Ovary (tissue), 7 donors: ENCODE measurements at regions not wholly inside any gene's neighbourhood (a gene's known extent, or its start where the extent isn't known, plus 50 kb on each side); places are given as distances from the start of the nearest gene placed in this dataset. TPM values are rescaled to one million over a fixed set of nuclear protein-coding genes. Genes with fewer than 3 reads are reported as not detected.

ENCODE experiments used
- DNase-seq, 5 donors: peaks; one replicate each; pipeline ENCODE4 v3.0.0-alpha.2; 2019 to 2020
- H3K27ac ChIP-seq, 2 donors: fragments of 200-600 bp; one replicate each; pipeline versions ENCODE4 v1.5.1 to v1.8.0; 2019 to 2022
- H3K27me3 ChIP-seq: fragments of 200-600 bp; one replicate; pipeline ENCODE4 v1.8.0; 2022
- H3K36me3 ChIP-seq: fragments of 200-600 bp; sonication (generic); one replicate; pipeline ENCODE4 v1.5.1; 2019
- H3K4me1 ChIP-seq: one replicate; pipeline ENCODE4 v1.8.1; 2013; ENCODE audit warnings: mild to moderate bottlenecking, moderate library complexity; ENCODE audit not compliant: insufficient read depth
- H3K4me3 ChIP-seq: fragments of 200-600 bp; sonication (generic); one replicate; pipeline ENCODE4 v1.5.1; 2017
- H3K9me3 ChIP-seq, 2 donors: fragments of 200-600 bp in 1 of 2; sonication (generic) in 1 of 2; one replicate each; pipeline versions ENCODE4 v1.5.1 to v1.8.1; 2013 to 2019; ENCODE audit warnings: mild to moderate bottlenecking in 1 of 2, moderate library complexity in 1 of 2
- CTCF ChIP-seq, 3 donors: fragments of 450-650 bp in 2 of 3; fragments of 200-600 bp in 1 of 3; IDR thresholded peaks; one replicate each; pipeline versions ENCODE4 v1.5.1 to v1.8.0; 2016 to 2022; ENCODE audit warnings: antibody characterized with exemption in 3 of 3, mild to moderate bottlenecking in 1 of 3
- EP300 ChIP-seq: sonication (generic); formaldehyde crosslinking; IDR thresholded peaks from one replicate; pipeline ENCODE4 v1.6.1; 2017; ENCODE audit warnings: antibody characterized with exemption
- POLR2A ChIP-seq: fragments of 450-650 bp; IDR thresholded peaks from one replicate; pipeline ENCODE4 v1.6.1; 2017; ENCODE audit warnings: antibody characterized with exemption, mild to moderate bottlenecking, moderate library complexity
- WGBS, 3 donors: extraction: QIAGEN DNeasy Blood & Tissue Kit in 1 of 3; methylation state at CpG; one replicate each; pipeline versions ENCODE4 v1.1.5 to v1.1.7; 2013 to 2017; 5-methylcytosine and 5-hydroxymethylcytosine counted together
- intact Hi-C, 4 donors: fragments of 100-400 bp; cut with DNase I; formaldehyde crosslinking; loops; one replicate each; pipeline versions ENCODE4 v1.11.0 to v1.15.1; 2022 to 2023
- small RNA-seq: library from RNA; depleted of rRNA; stranded (forward); fragments of <200 nt; gene quantifications from one replicate; pipeline ENCODE3, GENCODE V24; 2016
- donor health status: DM: no; HTN: no; CAD: no; lungs with moderate emphysema.
- donor health status: DM: no; HTN: no; CAD: no.
- donor health status: Bipolar disorder and iron deficiency.
- donor health status: DM: no; HTN: no; CAD: no.
- donor health status: DM: yes; HTN: yes; CAD: no.

- H3K9me3 ChIP-seq = no peaks in the 10 kb centered on the region
These were observed 50.3 kb upstream of the DOCK1 start for GRCh38 chr10:126854726-126855495.

More at GRCh38 chr10:126854726-126855495, 50.3 kb upstream of the DOCK1 start:
- intact Hi-C loops = no loop called here
- no peaks in the 10 kb centered on the region for H3K36me3 ChIP-seq
- 71 to 78% (median 76%) methylated on average over 10 of the region's 10 CpGs for WGBS, 3 donors
- no peak overlapping the region for H3K27ac ChIP-seq
- no peak for TF ChIP-seq CTCF (IDR thresholded peaks at IDR 0.05)
- TF ChIP-seq POLR2A = no peak
- TF ChIP-seq EP300 = no peak
- DNase-seq = no peak
- H3K4me3 ChIP-seq = no peak overlapping the region
- H3K4me1 ChIP-seq = no peaks in the 10 kb centered on the region
- H3K27me3 ChIP-seq = no peaks in the 10 kb centered on the region

Small RNAs in the stretch of these regions (small RNA-seq; reads per million reads assigned to genes)
- gene RF00271 = not detected
